ENCODE measurements at regions not wholly inside any gene's neighbourhood (a gene's known extent, or its start where the extent isn't known, plus 50 kb on each side); places are given as distances from the start of the nearest gene placed in this dataset.

DNA sequence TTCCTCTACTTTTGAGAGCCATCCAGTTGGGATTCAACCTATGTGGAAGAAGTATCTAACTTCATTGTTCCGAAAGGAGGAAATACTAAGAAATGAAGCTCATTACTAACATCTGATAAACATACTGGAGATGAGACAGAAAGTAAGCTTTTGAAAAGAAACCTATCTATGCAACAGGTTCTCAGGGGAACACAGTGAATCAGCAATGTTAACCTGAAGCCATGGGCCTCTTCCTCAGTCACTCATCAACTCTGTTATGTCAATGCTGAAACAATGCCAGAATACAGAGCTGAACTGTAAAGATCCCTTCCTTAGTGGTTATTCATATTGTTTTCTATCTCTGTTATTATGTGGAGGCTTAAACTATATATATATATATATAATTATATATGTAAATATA, 55.5 kb upstream of the ESRRG start:
- ChIA-PET CTCF (no interaction called here), POLR2A (no interaction called here)
- no peak overlapping the region for H3K4me3 ChIP-seq (ENCODE audit: low read depth, low read length)
- no peak for DNase-seq (ENCODE audit: low read depth, low spot score)
- TF ChIP-seq, protein P1, sequence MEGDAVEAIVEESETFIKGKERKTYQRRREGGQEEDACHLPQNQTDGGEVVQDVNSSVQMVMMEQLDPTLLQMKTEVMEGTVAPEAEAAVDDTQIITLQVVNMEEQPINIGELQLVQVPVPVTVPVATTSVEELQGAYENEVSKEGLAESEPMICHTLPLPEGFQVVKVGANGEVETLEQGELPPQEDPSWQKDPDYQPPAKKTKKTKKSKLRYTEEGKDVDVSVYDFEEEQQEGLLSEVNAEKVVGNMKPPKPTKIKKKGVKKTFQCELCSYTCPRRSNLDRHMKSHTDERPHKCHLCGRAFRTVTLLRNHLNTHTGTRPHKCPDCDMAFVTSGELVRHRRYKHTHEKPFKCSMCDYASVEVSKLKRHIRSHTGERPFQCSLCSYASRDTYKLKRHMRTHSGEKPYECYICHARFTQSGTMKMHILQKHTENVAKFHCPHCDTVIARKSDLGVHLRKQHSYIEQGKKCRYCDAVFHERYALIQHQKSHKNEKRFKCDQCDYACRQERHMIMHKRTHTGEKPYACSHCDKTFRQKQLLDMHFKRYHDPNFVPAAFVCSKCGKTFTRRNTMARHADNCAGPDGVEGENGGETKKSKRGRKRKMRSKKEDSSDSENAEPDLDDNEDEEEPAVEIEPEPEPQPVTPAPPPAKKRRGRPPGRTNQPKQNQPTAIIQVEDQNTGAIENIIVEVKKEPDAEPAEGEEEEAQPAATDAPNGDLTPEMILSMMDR (IDR thresholded peaks at IDR 0.05; ENCODE audit: insufficient read depth, low read length, missing control alignments): no peak

- TF ChIP-seq, protein P1 (IDR thresholded peaks at IDR 0.05; ENCODE audit: insufficient read depth, low read length, missing control alignments): no peak
- DNase-seq (ENCODE audit: low read depth, low spot score): no peak
- no peak overlapping the region for H3K4me3 ChIP-seq (ENCODE audit: low read depth, low read length)
- ChIA-PET CTCF (no interaction called here), POLR2A (no interaction called here)
Measured at GRCh38 chr1:216777148-216777547, 53.9 kb upstream of the ESRRG start.
